HepG2 (cell line): ENCODE measurements at regions not wholly inside any gene's neighbourhood (a gene's known extent, or its start where the extent isn't known, plus 50 kb on each side); places are given as distances from the start of the nearest gene placed in this dataset.
A peak's percentile ranks its signal among the peaks of the same experiment; 100 is the strongest.

Source experiments
- ATAC-seq: fragments of 200-7000 bp; cut with Tn5 transposase; 3 replicates; pipeline ENCODE4 v1.9.1; 2020; ENCODE audit warnings: mild to moderate bottlenecking, moderate library complexity
- BruUV-seq: library from RNA; stranded (reverse); fragments of 400-500 nt; replicated peaks from 2 replicates; lab custom pipeline; 2021; lab: Mats Ljungman, UMichigan
- CTCF ChIA-PET: fragments of 300-600 bp; formaldehyde crosslinking; extraction: SDS; loops from one replicate; lab custom pipeline; 2021; ENCODE audit warnings: low total read pairs, inconsistent platforms, low intra/inter-chr PET ratio; lab: Yijun Ruan, JAX
- POLR2A ChIA-PET: fragments of 350-600 bp; sonication (Branson Sonifier 250); formaldehyde crosslinking; loops from one replicate; lab custom pipeline; 2020; ENCODE audit warnings: antibody characterized with exemption, inconsistent platforms; lab: Yijun Ruan, JAX
- DNase-seq: peaks from one replicate; pipeline ENCODE4 v3.0.0-alpha.2; 2015; ENCODE audit warnings: low spot score
- FAIRE-seq: peaks from 3 replicates; lab custom pipeline; 2011; peaks lifted over from hg19 to GRCh38; lab: Jason Lieb, UNC
- H2AFZ ChIP-seq: one replicate; pipeline ENCODE4 v1.6.1; 2011; ENCODE audit warnings: low read length, inconsistent platforms
- H3K27ac ChIP-seq: fragments of 300-600 bp; 3 replicates; pipeline ENCODE4 v1.8.0; 2011; ENCODE audit warnings: mixed run types, mild to moderate bottlenecking, mixed read lengths, low read length, inconsistent platforms; ENCODE audit not compliant: insufficient read depth; ENCODE audit errors: extremely low read length
- H3K27me3 ChIP-seq, 2 experiments: fragments of 200-600 bp in 1 of 2; 2 replicates in 1 of 2; 3 replicates in 1 of 2; pipeline versions ENCODE4 v1.6.0 to v1.8.0; 2011; ENCODE audit warnings: low read length in 2 of 2, mild to moderate bottlenecking in 2 of 2, moderate library complexity in 2 of 2, inconsistent platforms in 1 of 2; ENCODE audit not compliant: insufficient read depth in 2 of 2, control insufficient read depth in 1 of 2
- H3K36me3 ChIP-seq, 2 experiments: fragments of 200-600 bp in 1 of 2; replicated peaks in 1 of 2; 2 replicates in 1 of 2; 3 replicates in 1 of 2; pipeline versions ENCODE4 v1.5.1 to v1.8.0; 2011; ENCODE audit warnings: low read length in 2 of 2, inconsistent platforms in 1 of 2; ENCODE audit not compliant: insufficient read depth in 2 of 2, control insufficient read depth in 1 of 2
- H3K4me1 ChIP-seq: 2 replicates; pipeline ENCODE4 v1.5.1; 2012; ENCODE audit warnings: low read length, inconsistent platforms; ENCODE audit not compliant: insufficient read depth
- H3K4me2 ChIP-seq: 2 replicates; pipeline ENCODE4 v1.6.0; 2011; ENCODE audit warnings: low read depth, low read length, inconsistent platforms
- H3K4me3 ChIP-seq, 3 experiments: fragments of 200-600 bp in 1 of 3; sonication (generic), shearing (Covaris generic) in 1 of 3; replicated peaks in 1 of 3; 2 replicates each; pipeline ENCODE4 v1.5.1; 2011 to 2016; ENCODE audit warnings: low read length in 3 of 3, inconsistent platforms in 2 of 3, low read depth in 2 of 3, mild to moderate bottlenecking in 2 of 3, control low read depth in 1 of 3, mixed read lengths in 1 of 3; ENCODE audit not compliant: insufficient read depth in 1 of 3
- H3K79me2 ChIP-seq: one replicate; pipeline ENCODE4 v1.6.1; 2011; ENCODE audit warnings: low read length, inconsistent platforms; ENCODE audit not compliant: insufficient read depth
- H3K9ac ChIP-seq: 2 replicates; pipeline ENCODE4 v1.6.0; 2011; ENCODE audit warnings: mild to moderate bottlenecking, low read depth, low read length, inconsistent platforms; ENCODE audit not compliant: insufficient read depth
- H3K9me3 ChIP-seq: 2 replicates; pipeline ENCODE4 v1.5.1; 2012; ENCODE audit warnings: mild to moderate bottlenecking, low read length
- H4K20me1 ChIP-seq: 2 replicates; pipeline ENCODE4 v1.6.0; 2011; ENCODE audit warnings: inconsistent platforms, mild to moderate bottlenecking, low read length, moderate library complexity; ENCODE audit not compliant: insufficient read depth
- BRCA1 ChIP-seq: sonication (generic); formaldehyde crosslinking; IDR thresholded peaks from 2 replicates; pipeline ENCODE4 v1.4.0; 2020; ENCODE audit warnings: missing genetic modification reagents
- NCOA1 ChIP-seq: sonication (generic); formaldehyde crosslinking; IDR thresholded peaks from 2 replicates; pipeline ENCODE4 v1.9.0; 2021; ENCODE audit warnings: missing genetic modification reagents
- NFE2L2 ChIP-seq: fragments of 150-350 bp; IDR thresholded peaks from 2 replicates; pipeline ENCODE4 v1.6.1; 2014; ENCODE audit warnings: low read length
- ZNF30 ChIP-seq: sonication (generic); formaldehyde crosslinking; IDR thresholded peaks from 2 replicates; pipeline ENCODE4 v1.5.0; 2020; ENCODE audit warnings: mild to moderate bottlenecking, missing genetic modification reagents
- WGBS: methylation state at CpG from one replicate; pipeline ENCODE4 v1.1.6; 2017; ENCODE audit warnings: low lambda C conversion rate; 5-methylcytosine and 5-hydroxymethylcytosine counted together
- in situ Hi-C: cut with HindIII; loops from 2 replicates; pipeline ENCODE4 v1.10.0; 2017; ENCODE audit warnings: low pct_unique_long_range_greater_than_20kb; ENCODE audit not compliant: extremely low pct_ligation_motif_present
- intact Hi-C: fragments of 100-400 bp; cut with micrococcal nuclease; formaldehyde crosslinking; loops from one replicate; pipeline ENCODE4 v1.10.0; 2022; ENCODE audit not compliant: unreplicated experiment

DNA sequence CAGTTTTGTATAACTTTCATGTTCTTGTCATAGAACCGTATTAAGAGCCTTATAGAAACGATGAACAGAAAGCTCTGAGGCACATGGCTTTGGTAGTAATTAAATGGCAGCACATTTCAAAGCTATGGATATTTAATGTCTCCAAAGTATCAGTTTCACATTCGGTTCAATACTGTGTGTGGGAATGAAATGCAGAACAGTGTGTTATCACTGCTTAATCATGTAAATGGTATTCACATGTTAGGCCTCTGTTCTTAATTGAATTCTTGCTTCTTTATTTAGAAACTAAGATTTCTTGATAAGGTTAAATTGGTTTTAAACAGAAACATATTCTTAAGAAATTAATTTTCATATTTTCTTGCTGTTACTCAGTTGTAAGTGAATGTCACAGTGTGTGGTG, 701.0 kb upstream of the PITX2 start:
- in situ Hi-C loops, result no loop called here
- Histone ChIP-seq H3K79me2 (no peaks in the 10 kb centered on the region), H3K4me3 (no peak overlapping the region), H3K9me3 (no peaks in the 10 kb centered on the region), H2AFZ (no peak overlapping the region), H3K27ac (no peak overlapping the region), H4K20me1 (no peaks in the 10 kb centered on the region), H3K4me2 (no peak overlapping the region), H3K4me1 (no peaks in the 10 kb centered on the region), H3K36me3 (no peaks in the 10 kb centered on the region), H3K27me3 (no peaks in the 10 kb centered on the region), H3K9ac (no peak overlapping the region)
- no peak for TF ChIP-seq BRCA1 (CRISPR knock-in tag)
- intact Hi-C loops, result no loop called here
- 33% methylated on average over 3 of the region's 3 CpGs for WGBS
- ATAC-seq (no peak), DNase-seq (no peak), FAIRE-seq (no peak)
- POLR2A ChIA-PET, result no interaction called here
- CTCF ChIA-PET, result no interaction called here
- no TSS peak for BruUV-seq

DNA sequence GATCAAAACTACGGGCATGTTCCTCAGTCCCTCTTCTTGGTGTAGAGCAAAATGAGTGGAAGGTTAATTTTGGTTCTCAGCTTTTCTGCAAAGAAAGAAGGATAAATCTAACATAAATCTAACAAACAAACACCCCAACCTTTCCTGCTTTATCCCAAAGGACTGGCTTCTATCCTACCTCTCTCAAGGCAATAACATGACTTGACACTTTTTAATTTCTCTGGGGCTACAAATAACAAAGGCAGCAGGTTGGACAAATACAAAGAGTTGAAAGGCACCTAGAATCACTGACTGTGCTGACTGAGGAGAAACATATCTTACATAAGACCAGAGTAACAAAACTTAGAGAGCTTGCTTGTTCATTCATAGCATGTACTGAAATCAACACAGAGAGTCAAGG, 703.6 kb upstream of the PITX2 start:
- Histone ChIP-seq H3K4me3 (no peak overlapping the region), H2AFZ (no peak overlapping the region), H3K4me2 (no peak overlapping the region), H3K79me2 (no peaks in the 10 kb centered on the region), H4K20me1 (no peaks in the 10 kb centered on the region), H3K36me3 (no peaks in the 10 kb centered on the region), H3K4me1 (no peaks in the 10 kb centered on the region), H3K9me3 (no peaks in the 10 kb centered on the region), H3K27ac (no peak overlapping the region), H3K9ac (no peak overlapping the region), H3K27me3 (no peaks in the 10 kb centered on the region)
- 4% methylated on average over 1 of the region's 1 CpG for WGBS
- ChIA-PET POLR2A (no interaction called here), CTCF (no interaction called here)
- FAIRE-seq (no peak), ATAC-seq (no peak), DNase-seq (no peak)
- intact Hi-C loops (no loop called here), in situ Hi-C loops (no loop called here)
- TF ChIP-seq NFE2L2, result peak; percentile 53; the same call in 1 of the 2 replicates
- no peak for TF ChIP-seq ZNF30 (CRISPR knock-in tag)
- BruUV-seq, result no TSS peak

DNA sequence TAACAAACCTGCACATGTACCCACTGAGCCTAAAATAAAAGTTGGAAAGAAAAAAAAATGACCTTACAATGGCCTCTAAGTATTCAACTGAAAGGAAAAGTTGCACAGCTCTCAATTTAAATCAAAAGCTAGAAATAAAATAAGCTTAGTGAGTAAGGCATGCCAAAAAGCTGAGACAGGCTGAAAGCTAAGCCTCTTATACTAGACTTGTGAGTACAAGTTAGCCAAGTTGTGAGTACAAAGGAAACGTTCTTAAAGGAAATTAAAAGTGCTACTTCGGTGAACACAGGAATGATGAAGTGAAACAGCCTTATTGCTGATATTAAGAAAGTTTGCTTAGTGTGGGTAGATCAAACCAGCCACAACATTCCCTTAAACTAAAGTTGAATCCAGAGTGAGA, 707.9 kb upstream of the PITX2 start:
- H3K4me2 ChIP-seq, result no peak overlapping the region
- TF ChIP-seq NCOA1 (CRISPR knock-in tag), result no peak
- no peaks in the 10 kb centered on the region for H3K36me3 ChIP-seq
- intact Hi-C loops, result loop anchor here (10.0 kb wide), 1 partner anchor 564 kb away; no protein-coding TSS in a partner anchor
- POLR2A ChIA-PET, result no interaction called here
- no peaks in the 10 kb centered on the region for H4K20me1 ChIP-seq
- CTCF ChIA-PET, result no interaction called here
- no peak overlapping the region for H3K27ac ChIP-seq
- no TSS peak for BruUV-seq
- no peak for ATAC-seq
- no peak for DNase-seq
- H2AFZ ChIP-seq, result no peak overlapping the region
- no peak overlapping the region for H3K9ac ChIP-seq
- WGBS, result 0% methylated on average over 2 of the region's 2 CpGs
- FAIRE-seq, result no peak
- in situ Hi-C loops, result no loop called here
- H3K4me1 ChIP-seq, result no peaks in the 10 kb centered on the region
- no peaks in the 10 kb centered on the region for H3K27me3 ChIP-seq
- no peak overlapping the region for H3K4me3 ChIP-seq
- H3K79me2 ChIP-seq, result no peaks in the 10 kb centered on the region
- H3K9me3 ChIP-seq, result no peaks in the 10 kb centered on the region
